Natural killer cell treated with Interleukin-12 subunit alpha and Interleukin-12 subunit beta and Interleukin-15 and Interleukin-18, amount 100 ng/mL, for 72 hours (primary cell): ENCODE measurements at regions not wholly inside any gene's neighbourhood (a gene's known extent, or its start where the extent isn't known, plus 50 kb on each side); places are given as distances from the start of the nearest gene placed in this dataset.
A peak's percentile ranks its signal among the peaks of the same experiment; 100 is the strongest.
"Not testable (repeated sequence)": the region's sequence is repeated elsewhere in the genome, so short reads cannot be mapped to it uniquely, and the experiment has no call there.

Source experiments
- ATAC-seq, 2 donors: fragments of 150-1000 bp; cut with Tn5 transposase in 1 of 2; sonication (Bioruptor Pico), chemical (Tn5 transposase) in 1 of 2; 2 replicates each; pipeline ENCODE4 v1.10.0; 2021
- DNase-seq: peaks from one replicate; pipeline ENCODE4 v3.0.0; 2022; ENCODE audit warnings: low spot score
- H3K27ac Mint-ChIP-seq, 2 donors: 1 replicate in 1 of 2; 2 replicates in 1 of 2; pipeline ENCODE4 v1.8.0; 2022; ENCODE audit warnings: mixed read lengths in 2 of 2, mild to moderate bottlenecking in 1 of 2, moderate library complexity in 1 of 2
- H3K27me3 Mint-ChIP-seq, 2 donors: 1 replicate in 1 of 2; 2 replicates in 1 of 2; pipeline ENCODE4 v1.8.0; 2022; ENCODE audit warnings: mixed read lengths in 2 of 2
- H3K36me3 Mint-ChIP-seq: one replicate; pipeline ENCODE4 v1.8.0; 2022; ENCODE audit warnings: mixed read lengths
- H3K4me1 Mint-ChIP-seq, 2 donors: 1 replicate in 1 of 2; 2 replicates in 1 of 2; pipeline ENCODE4 v1.8.0; 2022; ENCODE audit warnings: low read depth in 2 of 2, mixed read lengths in 2 of 2, mild to moderate bottlenecking in 1 of 2
- H3K4me3 Mint-ChIP-seq: one replicate; pipeline ENCODE4 v1.8.0; 2022; ENCODE audit warnings: mixed read lengths
- H3K9me3 Mint-ChIP-seq: 2 replicates; pipeline ENCODE4 v1.8.0; 2022; ENCODE audit warnings: mixed read lengths

DNA sequence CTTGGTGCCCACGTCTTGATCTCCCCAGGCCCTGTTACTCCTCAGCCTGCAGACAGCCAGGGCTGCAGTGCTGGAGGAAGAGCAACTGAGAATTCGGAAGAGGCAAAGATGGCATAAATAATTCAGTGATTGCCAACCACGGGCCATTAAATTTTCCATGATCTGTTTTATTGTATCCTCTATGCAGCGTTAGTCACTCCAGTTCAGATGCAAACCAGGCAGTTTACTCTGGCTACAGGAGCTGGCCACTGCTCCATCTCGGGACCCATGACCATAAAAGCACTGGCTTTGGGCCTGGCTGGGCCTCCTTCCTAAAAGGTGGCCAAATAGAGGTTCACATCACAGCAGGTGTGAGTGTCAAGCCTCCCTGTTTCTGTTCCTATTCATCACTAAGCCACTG is 137.6 kb upstream of the TLE3 start:
- no peak overlapping the region for H3K4me3 Mint-ChIP-seq
- no peak for DNase-seq
- peaks cover 21% of the 10 kb centered on the region for H3K36me3 Mint-ChIP-seq
- H3K27ac Mint-ChIP-seq, result peak overlapping the region in 1 of 2 donors; percentile 48
- peaks cover 28% of the 10 kb centered on the region in 2 donors for H3K27me3 Mint-ChIP-seq
- H3K9me3 Mint-ChIP-seq, result peaks cover 6% of the 10 kb centered on the region
- peaks cover 30 to 40% of the 10 kb centered on the region in 2 donors for H3K4me1 Mint-ChIP-seq
- no peak for ATAC-seq

DNA sequence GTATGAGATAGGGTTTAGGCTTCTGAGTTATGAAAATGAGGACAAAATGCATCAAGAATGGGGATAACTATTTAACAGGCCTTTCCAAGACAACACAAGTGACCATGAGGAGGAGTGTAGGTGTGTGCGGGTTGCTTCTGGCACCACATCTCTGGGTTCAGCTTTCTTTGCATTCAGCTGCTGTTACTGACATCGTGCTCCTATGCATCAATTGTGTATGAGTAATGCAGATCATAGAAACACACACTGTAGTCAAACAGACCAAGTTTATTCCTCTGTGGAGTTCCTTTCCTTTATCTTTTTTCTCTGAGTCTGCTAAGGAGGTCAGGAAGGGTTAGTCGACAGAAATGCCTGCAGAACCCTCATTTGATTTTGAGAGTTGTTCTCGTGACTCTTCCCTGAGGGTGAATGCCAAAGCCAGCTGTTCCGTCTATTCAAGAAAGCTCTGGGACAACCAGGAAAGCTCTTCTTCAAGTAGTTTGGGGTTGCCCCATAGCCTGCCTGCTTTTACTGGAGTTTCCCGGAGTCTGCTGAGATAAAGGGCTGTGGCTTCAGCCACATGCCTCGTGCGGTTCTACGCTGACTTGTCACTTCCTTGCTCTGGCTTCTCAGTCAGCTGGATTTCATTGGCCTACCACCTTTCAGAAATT is 136.7 kb upstream of the TLE3 start:
- peaks cover 14% of the 10 kb centered on the region for H3K9me3 Mint-ChIP-seq
- DNase-seq (no peak), ATAC-seq (no peak)
- peaks cover 28% of the 10 kb centered on the region for H3K36me3 Mint-ChIP-seq
- H3K27ac Mint-ChIP-seq, result no peak overlapping the region
- H3K4me1 Mint-ChIP-seq, result peaks cover 30 to 35% of the 10 kb centered on the region in 2 donors
- H3K4me3 Mint-ChIP-seq, result no peak overlapping the region
- H3K27me3 Mint-ChIP-seq, result peaks cover 33 to 34% of the 10 kb centered on the region in 2 donors

DNA sequence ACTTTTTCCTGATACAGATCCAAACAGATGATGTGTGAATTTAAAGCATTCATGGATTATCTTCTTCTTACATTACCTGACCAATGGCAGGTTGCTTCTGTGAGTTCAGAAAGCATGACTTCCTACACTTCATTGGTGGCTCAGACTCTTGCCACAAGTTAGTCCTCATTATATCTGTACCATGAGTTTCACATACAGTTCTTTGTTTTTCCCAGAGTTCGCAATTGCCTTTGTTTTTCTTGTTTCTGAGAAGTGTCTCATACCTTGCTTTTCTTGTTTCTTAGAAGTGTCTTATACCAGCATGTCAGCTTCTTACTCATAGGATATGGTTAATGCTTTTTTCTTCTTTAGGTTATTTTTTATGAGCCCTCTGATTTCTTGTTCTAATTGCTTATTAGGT is 133.8 kb upstream of the TLE3 start:
- H3K27ac Mint-ChIP-seq, result no peak overlapping the region
- no peak overlapping the region for H3K4me3 Mint-ChIP-seq
- H3K4me1 Mint-ChIP-seq, result peaks cover 12 to 17% of the 10 kb centered on the region in 2 donors
- no peak for DNase-seq
- peaks cover 28 to 31% of the 10 kb centered on the region in 2 donors for H3K27me3 Mint-ChIP-seq
- ATAC-seq, result no peak
- H3K36me3 Mint-ChIP-seq, result peaks cover 30% of the 10 kb centered on the region
- peaks cover 17% of the 10 kb centered on the region for H3K9me3 Mint-ChIP-seq

DNA sequence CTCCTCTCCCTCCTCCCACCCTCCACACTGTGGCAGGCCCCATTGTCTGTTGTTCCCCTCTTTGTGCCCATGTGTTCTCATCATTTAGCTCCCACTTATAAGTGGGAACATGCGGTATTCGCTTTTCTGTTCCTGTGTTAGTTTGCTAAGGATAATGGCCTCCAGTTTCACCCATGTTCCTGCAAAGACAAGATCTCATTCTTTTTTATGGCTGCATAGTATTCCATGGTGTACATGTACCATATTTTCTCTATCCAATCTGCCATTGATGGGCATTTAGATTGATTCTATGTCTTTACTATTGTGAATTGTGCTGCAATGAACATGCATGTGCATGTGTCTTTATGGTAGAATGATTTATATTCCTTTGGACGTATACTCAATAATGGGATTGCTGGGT is 130.2 kb upstream of the TLE3 start:
- H3K27ac Mint-ChIP-seq, result not testable (repeated sequence)

DNA sequence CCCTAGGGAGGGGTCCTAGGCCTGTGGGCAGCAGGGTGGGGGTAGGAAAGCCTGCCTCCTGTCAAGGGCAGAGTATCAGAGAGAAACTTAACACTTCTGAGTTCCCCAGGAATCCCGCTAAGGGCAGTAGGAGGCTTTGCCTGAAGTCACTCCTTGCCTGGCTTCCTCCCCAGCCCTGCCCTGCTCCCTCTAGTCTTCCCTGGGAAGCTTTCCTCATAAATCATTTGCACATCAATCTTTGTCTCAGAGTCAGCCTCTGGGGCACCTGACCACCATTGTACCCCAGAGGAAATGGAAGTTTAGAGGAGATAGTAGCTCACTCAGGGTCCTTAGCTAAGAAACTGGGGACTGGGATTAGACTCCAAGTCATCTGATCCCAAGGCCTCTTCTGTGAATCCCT is 129.4 kb upstream of the TLE3 start:
- Mint-ChIP-seq H3K36me3 (peaks cover 18% of the 10 kb centered on the region), H3K27me3 (peaks cover 23 to 36% of the 10 kb centered on the region in 2 donors), H3K27ac (no peak overlapping the region), H3K4me1 (peaks cover 12% of the 10 kb centered on the region in 2 donors), H3K9me3 (peaks cover 17% of the 10 kb centered on the region), H3K4me3 (no peak overlapping the region)
- no peak for DNase-seq
- ATAC-seq, result no peak

More for the DNA sequence above, 130.2 kb upstream of the TLE3 start:
- Mint-ChIP-seq H3K9me3 (peaks cover 17% of the 10 kb centered on the region), H3K36me3 (peaks cover 26% of the 10 kb centered on the region), H3K4me1 (peaks cover 9 to 10% of the 10 kb centered on the region in 2 donors), H3K27me3 (peaks cover 26 to 35% of the 10 kb centered on the region in 2 donors)
- not testable (repeated sequence) for H3K4me3 Mint-ChIP-seq, DNase-seq, ATAC-seq

DNA sequence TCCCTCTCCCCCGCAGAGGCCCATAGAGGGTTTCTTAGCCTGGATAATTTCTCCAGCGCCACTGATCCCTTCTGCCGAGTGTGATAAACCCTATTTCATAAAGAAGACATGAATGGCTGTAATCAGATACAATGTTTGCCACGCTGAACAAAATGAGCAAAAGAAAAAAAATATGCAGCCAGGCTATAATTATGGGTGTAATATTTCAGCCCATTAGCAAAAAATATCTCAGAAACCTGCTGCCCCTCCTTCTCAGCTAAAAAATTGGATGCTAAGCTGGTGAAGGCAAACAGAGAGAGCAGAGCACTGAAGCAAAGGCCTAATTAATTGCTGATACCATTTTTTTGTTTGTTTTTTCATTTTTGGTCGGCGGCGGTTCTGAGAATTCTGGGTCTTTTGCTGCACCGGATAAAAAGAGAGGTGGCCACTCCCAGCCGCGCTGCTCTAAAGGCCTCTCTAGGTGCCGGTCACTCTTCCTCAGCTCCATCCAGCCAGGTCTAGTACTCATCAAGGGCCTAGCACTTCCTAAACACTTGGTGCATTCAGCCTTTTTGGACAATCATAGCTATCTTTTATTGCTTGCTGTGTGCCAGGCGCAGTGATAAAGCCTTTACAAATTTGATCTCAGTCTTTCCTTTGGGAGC is 128.7 kb upstream of the TLE3 start:
- DNase-seq (no peak), ATAC-seq (no peak)
- no peak overlapping the region for H3K4me3 Mint-ChIP-seq
- peaks cover 12% of the 10 kb centered on the region for H3K9me3 Mint-ChIP-seq
- peaks cover 12% of the 10 kb centered on the region in 2 donors for H3K4me1 Mint-ChIP-seq
- no peak overlapping the region for H3K27ac Mint-ChIP-seq
- peaks cover 29 to 33% of the 10 kb centered on the region in 2 donors for H3K27me3 Mint-ChIP-seq
- H3K36me3 Mint-ChIP-seq, result peaks cover 11% of the 10 kb centered on the region

DNA sequence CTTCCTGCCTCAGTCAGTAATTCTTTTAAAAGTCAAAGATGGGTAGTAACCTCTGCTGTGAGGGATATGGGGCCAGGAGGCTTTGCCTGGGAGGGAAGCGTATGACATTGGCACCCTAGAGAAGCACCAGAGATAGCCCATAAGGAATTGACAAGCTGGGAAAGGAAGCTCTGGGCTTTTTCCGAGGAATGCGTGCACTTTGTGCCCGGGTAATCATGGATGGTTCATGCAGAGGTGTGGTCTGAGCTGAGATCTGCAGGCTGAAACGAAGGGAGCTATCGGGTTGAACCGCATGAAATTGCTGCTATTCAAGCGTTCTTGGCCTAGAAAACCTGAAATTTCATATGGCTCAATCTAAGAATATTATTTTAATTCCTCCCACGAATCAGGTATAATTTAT is 127.7 kb upstream of the TLE3 start:
- no peak overlapping the region for H3K4me3 Mint-ChIP-seq
- peaks cover 10% of the 10 kb centered on the region for H3K36me3 Mint-ChIP-seq
- H3K27me3 Mint-ChIP-seq, result peaks cover 31 to 40% of the 10 kb centered on the region in 2 donors
- H3K4me1 Mint-ChIP-seq, result peaks cover 12% of the 10 kb centered on the region in 2 donors
- no peak for DNase-seq
- peaks cover 11% of the 10 kb centered on the region for H3K9me3 Mint-ChIP-seq
- no peak overlapping the region for H3K27ac Mint-ChIP-seq
- no peak for ATAC-seq

DNA sequence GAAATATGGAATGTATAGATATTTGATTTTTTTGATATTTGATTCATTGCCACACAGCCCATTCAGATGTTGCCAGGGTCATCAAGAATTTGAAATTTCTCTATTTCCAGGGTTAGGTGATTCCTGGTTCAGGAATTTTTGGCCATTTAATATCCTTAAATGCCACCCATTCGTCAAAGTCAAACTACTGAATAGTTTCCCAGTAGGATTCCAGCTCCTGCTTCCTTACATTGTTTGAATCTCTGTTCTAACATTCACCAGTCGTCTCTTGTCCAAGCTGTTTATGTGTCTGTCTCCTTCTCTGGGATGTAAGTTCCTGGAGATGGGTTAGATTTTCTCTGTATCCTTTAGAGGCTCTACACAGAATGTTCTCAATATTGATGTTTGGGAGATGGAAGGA is 124.9 kb upstream of the TLE3 start:
- Mint-ChIP-seq H3K36me3 (no peaks in the 10 kb centered on the region), H3K27me3 (peaks cover 23 to 38% of the 10 kb centered on the region in 2 donors), H3K9me3 (no peaks in the 10 kb centered on the region), H3K4me3 (no peak overlapping the region), H3K4me1 (peaks cover 12% of the 10 kb centered on the region in 2 donors), H3K27ac (no peak overlapping the region)
- DNase-seq (no peak), ATAC-seq (no peak)

DNA sequence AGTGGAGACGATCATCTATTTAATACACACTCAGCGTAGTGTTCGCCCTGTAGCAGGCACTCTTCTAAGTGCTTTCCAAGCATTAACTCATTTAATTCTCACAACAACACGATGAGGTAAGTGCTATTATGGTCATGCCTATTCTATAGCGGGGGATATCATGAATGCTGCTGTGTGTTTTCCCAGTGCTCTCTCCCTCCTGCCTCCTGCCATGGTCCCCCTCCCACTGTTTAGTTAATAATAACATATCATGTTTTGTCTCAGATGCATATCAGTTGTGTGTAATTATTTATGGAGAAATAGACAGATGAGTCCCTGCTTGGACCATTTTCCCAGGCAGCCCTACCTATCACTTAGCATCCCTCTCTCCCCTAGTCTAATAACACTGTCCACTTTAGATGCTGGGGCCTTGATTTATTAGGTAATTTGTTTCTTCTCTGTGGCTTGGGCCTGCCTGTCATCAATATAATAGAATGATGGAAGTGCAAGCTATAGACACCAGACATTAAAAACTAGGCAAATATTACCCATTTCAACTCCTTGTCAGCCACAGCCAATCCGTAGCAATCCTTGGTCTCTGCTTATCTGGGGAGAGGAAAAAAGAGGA is 122.9 kb upstream of the TLE3 start:
- DNase-seq (no peak), ATAC-seq (no peak)
- Mint-ChIP-seq H3K27me3 (peaks cover 23 to 38% of the 10 kb centered on the region in 2 donors), H3K4me1 (peaks cover 12% of the 10 kb centered on the region in 2 donors), H3K36me3 (no peaks in the 10 kb centered on the region), H3K27ac (no peak overlapping the region), H3K9me3 (no peaks in the 10 kb centered on the region), H3K4me3 (no peak overlapping the region)

DNA sequence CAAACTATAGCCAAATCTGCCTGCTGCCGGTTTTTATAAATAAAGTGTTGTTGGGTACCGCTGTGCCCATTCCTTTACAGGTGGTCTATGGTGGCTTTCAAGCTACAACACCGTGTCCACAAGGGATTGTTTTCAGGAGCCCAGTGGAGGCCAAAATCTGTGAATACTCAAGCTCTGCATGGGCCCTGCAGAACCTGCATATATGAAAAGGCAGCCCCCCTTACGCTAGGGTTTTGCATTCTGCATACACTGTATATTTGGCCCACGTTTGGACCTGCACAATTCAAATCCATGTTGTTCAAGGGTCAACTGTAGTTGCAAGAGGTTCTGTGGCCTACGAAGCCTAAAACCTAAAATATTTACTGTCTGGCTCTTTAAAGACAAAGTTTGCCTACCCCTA is 122.2 kb upstream of the TLE3 start:
- H3K36me3 Mint-ChIP-seq, result no peaks in the 10 kb centered on the region
- H3K4me3 Mint-ChIP-seq, result no peak overlapping the region
- no peak for DNase-seq
- peaks cover 23 to 34% of the 10 kb centered on the region in 2 donors for H3K27me3 Mint-ChIP-seq
- H3K27ac Mint-ChIP-seq, result no peak overlapping the region
- peaks cover 12% of the 10 kb centered on the region in 2 donors for H3K4me1 Mint-ChIP-seq
- H3K9me3 Mint-ChIP-seq, result no peaks in the 10 kb centered on the region
- no peak for ATAC-seq

DNA sequence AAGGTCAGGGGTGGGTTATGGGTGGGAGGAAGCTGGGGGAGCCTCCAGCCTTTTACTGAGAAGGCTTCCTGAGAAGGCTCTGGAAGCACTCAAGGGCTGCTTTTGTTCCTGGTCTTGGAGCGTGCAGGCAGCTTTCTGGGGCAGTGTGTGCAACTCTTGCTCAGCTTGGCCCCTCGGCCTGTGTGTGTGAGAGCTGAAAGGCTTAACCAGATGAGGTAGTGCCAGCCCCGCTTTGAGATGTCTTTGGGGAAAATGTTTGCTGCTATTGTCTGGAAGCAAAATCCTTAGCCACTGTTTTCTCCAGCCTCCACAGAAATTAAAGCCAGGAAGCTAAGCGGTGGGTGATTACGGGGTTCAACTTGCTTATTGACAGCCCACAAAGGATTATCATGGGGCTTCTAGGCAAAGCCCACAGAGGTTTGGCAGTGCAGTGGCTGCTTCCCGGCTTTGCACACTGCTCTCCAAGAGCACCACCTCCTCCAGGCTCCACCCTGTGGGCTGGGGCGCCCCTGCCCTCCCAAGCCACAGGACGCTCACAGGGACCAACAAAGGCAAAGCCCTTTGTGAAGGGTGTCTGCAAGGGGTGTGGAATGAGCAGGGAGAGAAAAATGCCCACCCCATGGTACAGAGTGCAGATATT is 121.7 kb upstream of the TLE3 start:
- peaks cover 23 to 34% of the 10 kb centered on the region in 2 donors for H3K27me3 Mint-ChIP-seq
- no peak for ATAC-seq
- H3K9me3 Mint-ChIP-seq, result no peaks in the 10 kb centered on the region

DNA sequence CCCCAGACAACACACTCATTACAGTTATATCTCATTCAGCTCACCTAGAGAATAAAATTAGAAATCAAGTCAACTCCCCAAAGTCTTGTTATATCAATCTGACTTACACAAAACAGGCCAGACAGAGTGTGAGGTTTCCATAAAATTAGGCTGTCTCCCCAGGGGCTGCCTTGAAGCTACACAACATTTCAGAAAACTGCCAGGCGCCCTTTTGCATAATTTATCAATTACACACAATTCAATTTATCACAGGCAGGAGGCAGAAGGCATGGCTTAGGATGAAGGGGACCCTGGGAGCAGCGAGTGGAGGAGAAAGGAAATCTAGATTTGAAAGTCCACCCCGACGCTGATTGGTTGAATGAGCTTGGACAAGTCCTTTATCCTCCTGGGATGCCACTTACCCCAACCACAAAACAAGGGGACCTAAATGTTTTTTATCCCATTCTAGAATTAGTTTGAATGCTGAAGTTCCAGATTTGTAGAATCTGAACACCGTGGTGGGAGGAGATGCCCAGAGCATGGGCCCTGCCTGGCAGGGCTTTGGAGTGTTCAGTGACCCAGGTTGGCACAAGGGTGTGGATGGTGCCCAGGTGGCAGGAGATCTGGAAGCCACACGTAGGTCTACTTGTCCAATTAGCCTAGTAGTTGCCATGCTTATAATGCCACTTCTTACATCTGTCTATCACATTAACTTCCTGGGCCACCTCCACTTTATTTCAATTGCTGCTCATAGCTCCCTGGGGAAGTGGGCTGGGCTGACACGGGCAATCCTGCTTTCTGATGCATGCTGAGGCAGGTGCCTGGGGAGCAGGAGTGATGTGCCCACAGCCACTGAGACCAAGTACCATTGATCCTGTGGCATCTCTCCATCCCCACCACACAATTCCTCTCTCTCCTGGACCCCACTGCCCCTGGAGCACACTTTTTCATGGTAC is 119.8 kb upstream of the TLE3 start:
- Mint-ChIP-seq H3K27ac (no peak overlapping the region), H3K27me3 (peaks cover 15 to 24% of the 10 kb centered on the region in 2 donors), H3K36me3 (no peaks in the 10 kb centered on the region), H3K4me3 (no peak overlapping the region), H3K9me3 (no peaks in the 10 kb centered on the region), H3K4me1 (peaks cover 0 to 4% of the 10 kb centered on the region in 2 donors)
- ATAC-seq (no peak), DNase-seq (no peak)

More for the DNA sequence above, 121.7 kb upstream of the TLE3 start:
- no peak for DNase-seq
- H3K4me1 Mint-ChIP-seq, result peaks cover 12% of the 10 kb centered on the region in 2 donors
- H3K27ac Mint-ChIP-seq, result no peak overlapping the region
- no peak overlapping the region for H3K4me3 Mint-ChIP-seq
- no peaks in the 10 kb centered on the region for H3K36me3 Mint-ChIP-seq

DNA sequence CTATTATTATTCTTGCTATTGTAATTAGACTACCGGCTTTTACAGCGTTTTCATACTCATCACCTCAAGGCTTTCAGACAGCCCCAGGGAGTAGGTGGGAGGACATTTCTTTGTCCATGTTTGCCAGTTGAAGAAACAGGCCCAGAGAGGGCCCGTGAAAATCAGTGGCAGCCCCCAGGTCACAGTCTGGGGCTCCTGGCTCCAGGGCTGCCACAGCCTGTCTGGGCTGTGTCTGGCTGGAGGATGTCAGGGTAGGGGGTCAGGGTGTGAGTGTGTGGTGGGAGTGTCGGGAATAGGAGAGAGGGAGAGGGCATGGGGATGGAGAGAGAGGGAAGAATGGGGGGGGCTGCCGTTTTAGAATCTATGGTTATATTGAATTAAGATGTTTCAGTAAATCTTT is 118.2 kb upstream of the TLE3 start:
- no peaks in the 10 kb centered on the region for H3K9me3 Mint-ChIP-seq
- peaks cover 8 to 24% of the 10 kb centered on the region in 2 donors for H3K27me3 Mint-ChIP-seq
- DNase-seq (no peak), ATAC-seq (no peak)
- no peak overlapping the region for H3K27ac Mint-ChIP-seq
- peaks cover 0 to 4% of the 10 kb centered on the region in 2 donors for H3K4me1 Mint-ChIP-seq
- H3K36me3 Mint-ChIP-seq, result no peaks in the 10 kb centered on the region
- H3K4me3 Mint-ChIP-seq, result no peak overlapping the region
